PC-3 (cell line): ENCODE measurements at regions not wholly inside any gene's neighbourhood (a gene's known extent, or its start where the extent isn't known, plus 50 kb on each side); places are given as distances from the start of the nearest gene placed in this dataset.

Experiments
- ATAC-seq: fragments of 200-7000 bp; cut with Tn5 transposase; 2 replicates; pipeline ENCODE4 v1.9.1; 2020; ENCODE audit warnings: mild to moderate bottlenecking, moderate library complexity
- BruUV-seq: library from RNA; stranded (reverse); fragments of 400-500 nt; replicated peaks from 2 replicates; lab custom pipeline; 2021; lab: Mats Ljungman, UMichigan
- CTCF ChIA-PET: fragments of 300-600 bp; sonication (Branson Sonifier 250); formaldehyde crosslinking; loops from one replicate; lab custom pipeline; 2022; ENCODE audit warnings: antibody characterized with exemption; lab: Charles Lee
- POLR2A ChIA-PET: fragments of 300-600 bp; sonication (Branson Sonifier 250); formaldehyde crosslinking; loops from one replicate; lab custom pipeline; 2022; ENCODE audit warnings: antibody characterized with exemption; ENCODE audit not compliant: unreplicated experiment; lab: Charles Lee
- DNase-seq: peaks from one replicate; pipeline ENCODE4 v3.0.0-alpha.2; 2015
- H2AFZ ChIP-seq: fragments of 300-600 bp; sonication (generic); 2 replicates; pipeline ENCODE4 v1.6.0; 2016; ENCODE audit warnings: antibody characterized with exemption, low read length
- H3F3A ChIP-seq: fragments of 300-600 bp; sonication (generic); one replicate; pipeline ENCODE4 v1.6.0; 2017; ENCODE audit warnings: antibody characterized with exemption, low read length, control low read depth, mild to moderate bottlenecking; ENCODE audit not compliant: unreplicated experiment
- H3K27ac ChIP-seq: fragments of 300-600 bp; sonication (generic); 2 replicates; pipeline ENCODE4 v1.5.1; 2016; ENCODE audit warnings: mild to moderate bottlenecking, low read length
- H3K27me3 ChIP-seq: fragments of 300-600 bp; sonication (generic); 2 replicates; pipeline ENCODE4 v1.6.1; 2016; ENCODE audit warnings: low read length, mixed read lengths
- H3K36me3 ChIP-seq: fragments of 300-600 bp; sonication (generic); 2 replicates; pipeline ENCODE4 v1.6.1; 2016; ENCODE audit warnings: low read depth, mixed run types, low read length, mixed read lengths
- H3K4me1 ChIP-seq: fragments of 300-600 bp; sonication (generic); 2 replicates; pipeline ENCODE4 v1.5.1; 2016; ENCODE audit warnings: low read length; ENCODE audit not compliant: insufficient read depth
- H3K4me2 ChIP-seq: fragments of 300-600 bp; sonication (generic); 2 replicates; pipeline ENCODE4 v1.6.0; 2016; ENCODE audit warnings: low read length
- H3K4me3 ChIP-seq: fragments of 300-600 bp; sonication (generic); 2 replicates; pipeline ENCODE4 v1.5.1; 2016; ENCODE audit warnings: mild to moderate bottlenecking, low read length, mixed read lengths
- H3K79me2 ChIP-seq: fragments of 300-600 bp; sonication (generic); 2 replicates; pipeline ENCODE4 v1.6.1; 2017; ENCODE audit warnings: low read length, mixed read lengths
- H3K9ac ChIP-seq: fragments of 300-600 bp; sonication (generic); 2 replicates; pipeline ENCODE4 v1.6.0; 2016; ENCODE audit warnings: mild to moderate bottlenecking, low read length
- H3K9me2 ChIP-seq: fragments of 300-600 bp; sonication (generic); replicated peaks from 2 replicates; pipeline ENCODE4 v1.6.1; 2016; ENCODE audit warnings: mixed run types, low read length, mixed read lengths
- H3K9me3 ChIP-seq: fragments of 300-600 bp; sonication (generic); 2 replicates; pipeline ENCODE4 v1.6.1; 2016; ENCODE audit warnings: low read length, mixed read lengths
- H4K20me1 ChIP-seq: fragments of 300-600 bp; sonication (generic); 2 replicates; pipeline ENCODE4 v1.6.1; 2016; ENCODE audit warnings: low read length, mixed read lengths
- CTCF ChIP-seq: fragments of 300-600 bp; sonication (generic); conservative IDR thresholded peaks from 2 replicates; pipeline ENCODE4 v1.5.1; 2017; ENCODE audit warnings: antibody characterized with exemption, low read depth, mild to moderate bottlenecking, low read length
- EZH2 ChIP-seq: fragments of 300-600 bp; sonication (generic); IDR thresholded peaks from one replicate; pipeline ENCODE4 v1.6.1; 2017; ENCODE audit warnings: antibody characterized with exemption, mild to moderate bottlenecking, low read length; ENCODE audit not compliant: unreplicated experiment
- EZH2phosphoT487 ChIP-seq: fragments of 300-600 bp; sonication (generic); IDR thresholded peaks from 2 replicates; pipeline ENCODE4 v1.6.1; 2018; ENCODE audit warnings: mild to moderate bottlenecking, antibody characterized with exemption, low read length, borderline replicate concordance
- intact Hi-C: fragments of 100-400 bp; cut with micrococcal nuclease; formaldehyde crosslinking; loops from 2 replicates; pipeline ENCODE4 v1.9.0; 2023

DNA sequence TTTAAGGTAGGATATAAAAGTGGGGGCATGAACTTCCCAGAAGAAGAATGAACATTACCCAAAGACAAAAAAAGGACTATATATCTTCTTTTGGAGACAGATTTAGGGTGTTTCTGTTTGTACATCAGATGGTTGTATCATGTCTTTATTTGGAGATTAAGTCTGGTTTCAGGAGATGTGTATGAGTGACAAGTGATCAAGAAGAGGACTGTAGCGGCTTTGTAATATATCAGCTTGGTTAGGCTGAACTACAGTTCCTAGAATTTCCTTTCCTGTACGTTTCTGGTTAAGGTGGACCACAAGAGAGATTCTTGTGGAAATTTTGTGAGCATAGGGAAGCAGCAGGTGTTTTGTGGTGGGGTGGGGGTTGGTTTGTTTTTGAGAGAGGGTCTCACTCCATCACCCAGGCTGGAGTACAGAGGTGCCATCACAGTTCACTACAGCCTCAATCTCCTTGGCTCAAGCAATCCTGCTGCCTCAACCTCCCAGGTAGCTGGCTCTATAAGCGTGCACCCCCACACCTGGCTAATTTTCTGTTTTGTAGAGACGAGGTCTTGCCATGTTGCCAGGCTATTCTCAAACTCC, 287.1 kb upstream of the MGAT5 start:
- ChIA-PET POLR2A (no interaction called here), CTCF (no interaction called here)
- no peak for TF ChIP-seq EZH2
- no peak for TF ChIP-seq EZH2phosphoT487
- no peak for TF ChIP-seq CTCF
- Histone ChIP-seq H2AFZ (no peak overlapping the region), H3K4me2 (no peak overlapping the region), H3K27ac (no peak overlapping the region), H3K9ac (no peak overlapping the region), H3K36me3 (no peaks in the 10 kb centered on the region), H3K9me3 (no peaks in the 10 kb centered on the region), H4K20me1 (no peaks in the 10 kb centered on the region), H3K4me1 (no peaks in the 10 kb centered on the region), H3F3A (no peaks in the 10 kb centered on the region), H3K9me2 (no peaks in the 10 kb centered on the region), H3K27me3 (peaks cover 86% of the 10 kb centered on the region), H3K4me3 (no peak overlapping the region), H3K79me2 (no peaks in the 10 kb centered on the region)
- ATAC-seq (no peak), DNase-seq (no peak)
- intact Hi-C loops: no loop called here
- no TSS peak for BruUV-seq

DNA sequence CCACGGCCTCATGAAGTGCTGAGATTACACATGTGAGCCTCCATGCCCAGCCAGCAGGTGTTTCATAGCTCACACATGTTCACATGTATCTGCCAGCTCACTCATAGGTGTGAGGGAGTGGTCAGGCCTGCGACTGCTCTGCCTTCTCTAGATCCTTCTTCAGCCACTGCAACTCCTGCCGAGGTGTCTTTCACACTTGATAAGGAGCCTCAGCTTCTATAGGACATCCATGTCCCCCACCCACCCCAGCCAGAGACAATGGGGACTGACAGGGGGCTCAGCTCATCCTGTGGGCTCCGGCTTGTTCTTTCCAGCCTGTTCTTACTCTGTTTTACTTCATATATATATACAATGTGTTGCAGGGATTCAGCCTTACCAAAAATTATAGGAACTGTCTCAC, 286.5 kb upstream of the MGAT5 start:
- ChIA-PET CTCF (no interaction called here), POLR2A (no interaction called here)
- H3K4me2 ChIP-seq: no peak overlapping the region
- H3F3A ChIP-seq: no peaks in the 10 kb centered on the region
- no peaks in the 10 kb centered on the region for H3K36me3 ChIP-seq
- DNase-seq (no peak), ATAC-seq (no peak)
- H4K20me1 ChIP-seq: no peaks in the 10 kb centered on the region
- H3K27me3 ChIP-seq: peaks cover 86% of the 10 kb centered on the region
- intact Hi-C loops: no loop called here
- no peaks in the 10 kb centered on the region for H3K9me2 ChIP-seq
- no peaks in the 10 kb centered on the region for H3K4me1 ChIP-seq
- no peak overlapping the region for H3K27ac ChIP-seq
- TF ChIP-seq EZH2phosphoT487 (no peak), EZH2 (no peak), CTCF (no peak)
- no peak overlapping the region for H3K9ac ChIP-seq
- no peaks in the 10 kb centered on the region for H3K9me3 ChIP-seq
- H3K79me2 ChIP-seq: no peaks in the 10 kb centered on the region
- H2AFZ ChIP-seq: no peak overlapping the region
- BruUV-seq: no TSS peak
- no peak overlapping the region for H3K4me3 ChIP-seq

GRCh38 chr2:133968446-133968845, 285.4 kb upstream of the MGAT5 start:
- Histone ChIP-seq H3K27ac (no peak overlapping the region), H3K4me3 (no peak overlapping the region), H3K4me1 (no peaks in the 10 kb centered on the region), H3K9ac (no peak overlapping the region), H3K79me2 (no peaks in the 10 kb centered on the region), H2AFZ (no peak overlapping the region), H3K9me3 (no peaks in the 10 kb centered on the region), H4K20me1 (no peaks in the 10 kb centered on the region), H3K27me3 (peaks cover 87% of the 10 kb centered on the region), H3F3A (no peaks in the 10 kb centered on the region), H3K4me2 (no peak overlapping the region), H3K36me3 (no peaks in the 10 kb centered on the region), H3K9me2 (no peaks in the 10 kb centered on the region)
- POLR2A ChIA-PET: no interaction called here
- DNase-seq (no peak), ATAC-seq (no peak)
- intact Hi-C loops: no loop called here
- BruUV-seq: no TSS peak
- TF ChIP-seq EZH2phosphoT487 (no peak), CTCF (no peak), EZH2 (no peak)
- CTCF ChIA-PET: no interaction called here
